NB4 (cell line): ENCODE measurements at regions not wholly inside any gene's neighbourhood (a gene's known extent, or its start where the extent isn't known, plus 50 kb on each side); places are given as distances from the start of the nearest gene placed in this dataset.

Source experiments
- CTCF ChIP-seq: IDR thresholded peaks from one replicate; pipeline ENCODE4 v1.5.1; 2012; ENCODE audit warnings: low read depth, low read length
- MAX ChIP-seq: IDR thresholded peaks from 2 replicates; pipeline ENCODE4 v1.6.1; 2011; ENCODE audit warnings: low read depth, low read length
- MYC ChIP-seq: IDR thresholded peaks from 2 replicates; pipeline ENCODE4 v1.6.1; 2011; ENCODE audit warnings: low read depth, low read length
- POLR2A ChIP-seq: IDR thresholded peaks from 2 replicates; pipeline ENCODE4 v1.6.1; 2011; ENCODE audit warnings: mild to moderate bottlenecking; ENCODE audit not compliant: insufficient read length; ENCODE audit errors: extremely low read depth

- peak; percentile 50; the same call in 1 of the 2 replicates for TF ChIP-seq MAX
- no peak for TF ChIP-seq CTCF
- TF ChIP-seq POLR2A: no peak
- TF ChIP-seq MYC: peak; percentile 21; the same call in 1 of the 2 replicates
These were observed 84.4 kb upstream of the PHOX2B start for GRCh38 chr4:41832961-41833360.
